ENCODE measurements at regions not wholly inside any gene's neighbourhood (a gene's known extent, or its start where the extent isn't known, plus 50 kb on each side); places are given as distances from the start of the nearest gene placed in this dataset.

DNA sequence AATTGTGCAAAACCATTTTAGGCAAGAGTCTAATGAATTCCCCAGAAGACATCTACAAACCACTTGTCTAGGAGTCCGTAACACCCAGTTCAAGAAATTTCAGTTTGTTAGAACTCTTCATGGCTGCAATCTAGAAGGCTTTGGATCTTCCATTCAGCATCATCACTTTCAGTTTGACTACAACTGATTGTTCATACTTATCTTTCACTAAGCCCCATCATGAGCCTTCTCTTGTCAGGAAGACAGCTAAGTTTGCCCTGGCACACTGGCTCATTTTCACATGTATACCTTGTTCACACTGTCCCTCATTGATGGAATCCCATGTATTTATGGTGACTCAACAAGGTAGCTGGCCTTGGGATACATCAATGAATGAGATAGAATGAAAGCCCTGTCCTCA is 898.4 kb upstream of the CELF4 start:
- TF ChIP-seq, protein P1, sequence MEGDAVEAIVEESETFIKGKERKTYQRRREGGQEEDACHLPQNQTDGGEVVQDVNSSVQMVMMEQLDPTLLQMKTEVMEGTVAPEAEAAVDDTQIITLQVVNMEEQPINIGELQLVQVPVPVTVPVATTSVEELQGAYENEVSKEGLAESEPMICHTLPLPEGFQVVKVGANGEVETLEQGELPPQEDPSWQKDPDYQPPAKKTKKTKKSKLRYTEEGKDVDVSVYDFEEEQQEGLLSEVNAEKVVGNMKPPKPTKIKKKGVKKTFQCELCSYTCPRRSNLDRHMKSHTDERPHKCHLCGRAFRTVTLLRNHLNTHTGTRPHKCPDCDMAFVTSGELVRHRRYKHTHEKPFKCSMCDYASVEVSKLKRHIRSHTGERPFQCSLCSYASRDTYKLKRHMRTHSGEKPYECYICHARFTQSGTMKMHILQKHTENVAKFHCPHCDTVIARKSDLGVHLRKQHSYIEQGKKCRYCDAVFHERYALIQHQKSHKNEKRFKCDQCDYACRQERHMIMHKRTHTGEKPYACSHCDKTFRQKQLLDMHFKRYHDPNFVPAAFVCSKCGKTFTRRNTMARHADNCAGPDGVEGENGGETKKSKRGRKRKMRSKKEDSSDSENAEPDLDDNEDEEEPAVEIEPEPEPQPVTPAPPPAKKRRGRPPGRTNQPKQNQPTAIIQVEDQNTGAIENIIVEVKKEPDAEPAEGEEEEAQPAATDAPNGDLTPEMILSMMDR (IDR thresholded peaks at IDR 0.05; ENCODE audit: insufficient read depth, low read depth, low read length), result no peak
- no peak for TF ChIP-seq EZH2 (IDR thresholded peaks at IDR 0.05; ENCODE audit: insufficient read depth, low read length)
- H3K27me3 Mint-ChIP-seq (ENCODE audit: low read depth, unreplicated experiment), result peaks cover 8% of the 10 kb centered on the region
- Histone ChIP-seq H3K27me3 (ENCODE audit: insufficient read depth, low read length) (no peaks in the 10 kb centered on the region), H4K20me1 (ENCODE audit: insufficient read depth, low read length) (no peaks in the 10 kb centered on the region), H3K36me3 (ENCODE audit: insufficient read depth, low read length) (no peaks in the 10 kb centered on the region), H3K9ac (ENCODE audit: low read length) (no peak overlapping the region), H3K4me3 (ENCODE audit: insufficient read depth, low read depth, low read length) (no peak overlapping the region), H3K27ac (ENCODE audit: low read depth, low read length) (no peak overlapping the region), H3K4me1 (ENCODE audit: insufficient read depth, low read length) (no peaks in the 10 kb centered on the region), H3K9me3 (ENCODE audit: insufficient read depth, low read depth, low read length) (no peaks in the 10 kb centered on the region), H2AFZ (ENCODE audit: low read depth, low read length) (no peak overlapping the region), H3K4me2 (ENCODE audit: low read length) (no peak overlapping the region), H3K79me2 (ENCODE audit: insufficient read depth, low read length) (no peaks in the 10 kb centered on the region)
- no peak overlapping the region for H3K4me3 Mint-ChIP-seq (ENCODE audit: unreplicated experiment)
- DNase-seq (ENCODE audit: low read depth) (no peak), FAIRE-seq (no peak)
- H3K36me3 Mint-ChIP-seq (ENCODE audit: low read depth, unreplicated experiment), result no peaks in the 10 kb centered on the region
- H3K9me3 Mint-ChIP-seq (ENCODE audit: unreplicated experiment), result peaks cover 3% of the 10 kb centered on the region
- H3K4me1 Mint-ChIP-seq (ENCODE audit: low read depth, unreplicated experiment), result no peaks in the 10 kb centered on the region
- H3K27ac Mint-ChIP-seq (ENCODE audit: unreplicated experiment), result no peak overlapping the region

DNA sequence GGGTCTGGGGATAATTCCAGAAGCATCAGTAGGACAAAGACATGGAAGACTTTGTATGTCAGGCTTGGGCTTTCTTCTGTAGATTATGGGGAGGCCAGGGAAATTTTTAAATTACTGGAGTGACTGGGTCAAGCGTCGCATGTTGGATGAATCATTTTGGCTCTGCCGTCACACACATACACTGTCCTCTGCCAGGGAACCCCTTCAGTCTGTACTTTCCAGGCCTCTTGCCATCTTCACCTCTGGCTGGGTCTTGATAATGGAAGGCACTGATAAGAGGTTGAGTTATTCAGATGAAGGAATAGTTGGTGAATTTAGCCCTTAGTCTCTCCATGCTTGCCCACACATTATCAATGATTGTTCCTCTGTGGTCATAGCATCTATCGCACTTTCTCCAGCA is 895.1 kb upstream of the CELF4 start:
- no peak for FAIRE-seq
- no peak for DNase-seq (ENCODE audit: low read depth)
- Mint-ChIP-seq H3K36me3 (ENCODE audit: low read depth, unreplicated experiment) (no peaks in the 10 kb centered on the region), H3K27me3 (ENCODE audit: low read depth, unreplicated experiment) (no peaks in the 10 kb centered on the region), H3K27ac (ENCODE audit: unreplicated experiment) (no peak overlapping the region), H3K9me3 (ENCODE audit: unreplicated experiment) (peaks cover 3% of the 10 kb centered on the region), H3K4me3 (ENCODE audit: unreplicated experiment) (no peak overlapping the region), H3K4me1 (ENCODE audit: low read depth, unreplicated experiment) (no peaks in the 10 kb centered on the region)
- no peaks in the 10 kb centered on the region for H3K36me3 ChIP-seq (ENCODE audit: insufficient read depth, low read length)
- no peaks in the 10 kb centered on the region for H3K79me2 ChIP-seq (ENCODE audit: insufficient read depth, low read length)
- H3K27ac ChIP-seq (ENCODE audit: low read depth, low read length), result no peak overlapping the region
- H3K4me1 ChIP-seq (ENCODE audit: insufficient read depth, low read length), result no peaks in the 10 kb centered on the region
- no peak overlapping the region for H3K4me2 ChIP-seq (ENCODE audit: low read length)
- no peak overlapping the region for H2AFZ ChIP-seq (ENCODE audit: low read depth, low read length)
- H3K27me3 ChIP-seq (ENCODE audit: insufficient read depth, low read length), result no peaks in the 10 kb centered on the region
- H4K20me1 ChIP-seq (ENCODE audit: insufficient read depth, low read length), result no peaks in the 10 kb centered on the region
- no peak overlapping the region for H3K4me3 ChIP-seq (ENCODE audit: insufficient read depth, low read depth, low read length)
- no peaks in the 10 kb centered on the region for H3K9me3 ChIP-seq (ENCODE audit: insufficient read depth, low read depth, low read length)
- TF ChIP-seq EZH2 (IDR thresholded peaks at IDR 0.05; ENCODE audit: insufficient read depth, low read length), result no peak
- TF ChIP-seq, protein P1 (IDR thresholded peaks at IDR 0.05; ENCODE audit: insufficient read depth, low read depth, low read length), result no peak
- no peak overlapping the region for H3K9ac ChIP-seq (ENCODE audit: low read length)

DNA sequence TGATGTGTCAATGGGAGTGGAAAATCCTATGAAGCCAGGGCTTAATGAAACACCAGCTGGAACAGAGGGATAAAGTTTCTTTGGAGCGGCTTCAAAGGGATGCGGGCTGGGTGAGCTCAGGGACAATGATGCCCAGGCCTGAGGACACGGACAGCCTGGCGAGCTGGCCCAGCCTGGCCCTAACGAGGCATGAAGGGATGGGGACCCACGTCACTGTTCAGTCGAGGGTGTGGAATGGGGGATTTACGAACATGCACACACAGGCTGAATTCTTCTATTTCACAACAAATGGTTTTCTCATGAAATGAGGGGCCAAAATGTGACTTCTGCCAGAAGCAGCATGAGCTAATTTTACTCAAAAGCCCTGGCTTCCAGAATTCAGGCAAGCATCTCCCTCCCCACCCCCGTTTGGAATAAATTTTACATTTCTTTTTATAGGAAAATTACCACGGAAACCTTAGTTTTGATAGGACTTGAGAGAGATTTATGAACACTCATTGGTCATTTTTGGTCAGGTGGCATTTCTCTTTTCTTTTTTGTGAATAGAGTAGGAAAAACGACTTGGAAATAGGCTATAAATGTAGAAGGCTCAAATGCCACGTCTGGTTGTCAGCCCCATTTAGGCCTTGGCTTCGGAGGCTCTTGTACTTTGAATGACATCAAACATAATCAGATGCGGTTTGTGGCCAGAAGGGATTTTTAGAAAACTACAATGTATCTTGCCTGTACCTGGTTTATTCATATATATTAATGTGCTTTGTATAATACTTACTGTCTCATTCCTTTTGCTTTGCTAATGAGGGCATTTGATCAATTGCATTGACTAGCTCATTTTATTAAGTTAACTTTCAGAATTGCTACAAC is 893.8 kb upstream of the CELF4 start:
- no peak overlapping the region for H3K27ac Mint-ChIP-seq (ENCODE audit: unreplicated experiment)
- Histone ChIP-seq H3K27ac (ENCODE audit: low read depth, low read length) (no peak overlapping the region), H3K36me3 (ENCODE audit: insufficient read depth, low read length) (no peaks in the 10 kb centered on the region), H3K9me3 (ENCODE audit: insufficient read depth, low read depth, low read length) (no peaks in the 10 kb centered on the region), H2AFZ (ENCODE audit: low read depth, low read length) (no peak overlapping the region), H3K4me3 (ENCODE audit: insufficient read depth, low read depth, low read length) (no peak overlapping the region), H3K79me2 (ENCODE audit: insufficient read depth, low read length) (no peaks in the 10 kb centered on the region), H3K4me1 (ENCODE audit: insufficient read depth, low read length) (no peaks in the 10 kb centered on the region), H3K4me2 (ENCODE audit: low read length) (no peak overlapping the region), H4K20me1 (ENCODE audit: insufficient read depth, low read length) (no peaks in the 10 kb centered on the region), H3K27me3 (ENCODE audit: insufficient read depth, low read length) (no peaks in the 10 kb centered on the region), H3K9ac (ENCODE audit: low read length) (no peak overlapping the region)
- H3K4me1 Mint-ChIP-seq (ENCODE audit: low read depth, unreplicated experiment), result no peaks in the 10 kb centered on the region
- no peaks in the 10 kb centered on the region for H3K36me3 Mint-ChIP-seq (ENCODE audit: low read depth, unreplicated experiment)
- TF ChIP-seq, protein P1 (IDR thresholded peaks at IDR 0.05; ENCODE audit: insufficient read depth, low read depth, low read length), result no peak
- no peak for TF ChIP-seq EZH2 (IDR thresholded peaks at IDR 0.05; ENCODE audit: insufficient read depth, low read length)
- FAIRE-seq (no peak), DNase-seq (ENCODE audit: low read depth) (no peak)
- no peaks in the 10 kb centered on the region for H3K27me3 Mint-ChIP-seq (ENCODE audit: low read depth, unreplicated experiment)
- H3K4me3 Mint-ChIP-seq (ENCODE audit: unreplicated experiment), result no peak overlapping the region
- H3K9me3 Mint-ChIP-seq (ENCODE audit: unreplicated experiment), result peaks cover under 1% of the 10 kb centered on the region
